Left lung (tissue), 4 donors: ENCODE measurements at regions not wholly inside any gene's neighbourhood (a gene's known extent, or its start where the extent isn't known, plus 50 kb on each side); places are given as distances from the start of the nearest gene placed in this dataset.
"Not testable (repeated sequence)": the region's sequence is repeated elsewhere in the genome, so short reads cannot be mapped to it uniquely, and the experiment has no call there.

Experiments
- ATAC-seq: fragments of 200-7000 bp; cut with Tn5 transposase; one replicate; pipeline ENCODE4 v1.9.1; 2020; ENCODE audit warnings: moderate library complexity
- DNase-seq, 4 donors: peaks; one replicate each; pipeline ENCODE4 v3.0.0-alpha.2; 2013 to 2020
- H3K27ac ChIP-seq, 2 donors: fragments of 200-600 bp; sonication (generic) in 1 of 2; one replicate each; pipeline versions ENCODE4 v1.5.0 to v1.8.0; 2020 to 2021
- H3K27me3 ChIP-seq, 2 donors: fragments of 200-600 bp; sonication (generic) in 1 of 2; one replicate each; pipeline versions ENCODE4 v1.5.0 to v1.8.0; 2020 to 2021
- H3K36me3 ChIP-seq, 2 donors: fragments of 200-600 bp; sonication (generic) in 1 of 2; one replicate each; pipeline versions ENCODE4 v1.5.0 to v1.8.0; 2020 to 2021
- H3K4me1 ChIP-seq, 2 donors: fragments of 200-600 bp; one replicate each; pipeline ENCODE4 v1.8.0; 2021
- H3K4me3 ChIP-seq, 2 donors: fragments of 200-600 bp; sonication (generic) in 1 of 2; one replicate each; pipeline versions ENCODE4 v1.5.0 to v1.8.0; 2020 to 2021; ENCODE audit warnings: mild to moderate bottlenecking in 1 of 2
- H3K9me3 ChIP-seq, 2 donors: fragments of 200-600 bp; sonication (generic) in 1 of 2; one replicate each; pipeline versions ENCODE4 v1.5.0 to v1.8.0; 2020 to 2021
- CTCF ChIP-seq, 2 donors: fragments of 200-600 bp; sonication (generic) in 1 of 2; IDR thresholded peaks; one replicate each; pipeline versions ENCODE4 v1.5.0 to v1.8.0; 2021; ENCODE audit warnings: antibody characterized with exemption in 2 of 2
- intact Hi-C, 2 donors: fragments of 100-400 bp; cut with DNase I; formaldehyde crosslinking; loops; one replicate each; pipeline versions ENCODE4 v1.11.2 to v1.14.2; 2022
- donor health status: DM: no; HTN: yes; CAD: no.
- donor health status: DM: no; HTN: no; CAD: no.

GRCh38 chr5:116862632-116863455, 288.2 kb upstream of the SEMA6A start:
- Histone ChIP-seq H3K4me1 (no peaks in the 10 kb centered on the region), H3K9me3 (no peaks in the 10 kb centered on the region), H3K27ac (no peak overlapping the region), H3K4me3 (no peak overlapping the region), H3K27me3 (peaks cover 0 to 6% of the 10 kb centered on the region in 2 donors), H3K36me3 (no peaks in the 10 kb centered on the region)
- intact Hi-C loops = no loop called here
- no peak for TF ChIP-seq CTCF (IDR thresholded peaks at IDR 0.05)
- ATAC-seq (no peak), DNase-seq (no peak)

- ATAC-seq (no peak), DNase-seq (no peak)
- Histone ChIP-seq H3K27ac (no peak overlapping the region), H3K27me3 (peaks cover 0 to 6% of the 10 kb centered on the region in 2 donors), H3K4me3 (no peak overlapping the region), H3K36me3 (no peaks in the 10 kb centered on the region), H3K4me1 (no peaks in the 10 kb centered on the region), H3K9me3 (no peaks in the 10 kb centered on the region)
- TF ChIP-seq CTCF (IDR thresholded peaks at IDR 0.05) = no peak
- intact Hi-C loops = no loop called here
Observed at GRCh38 chr5:116861666-116862065, 287.0 kb upstream of the SEMA6A start.

GRCh38 chr5:116861097-116861496, 286.5 kb upstream of the SEMA6A start:
- DNase-seq = no peak
- H3K27ac ChIP-seq = no peak overlapping the region
- intact Hi-C loops = no loop called here
- no peaks in the 10 kb centered on the region for H3K9me3 ChIP-seq
- no peaks in the 10 kb centered on the region for H3K4me1 ChIP-seq
- no peak for TF ChIP-seq CTCF (IDR thresholded peaks at IDR 0.05)
- ATAC-seq = no peak
- no peaks in the 10 kb centered on the region for H3K36me3 ChIP-seq
- no peak overlapping the region for H3K4me3 ChIP-seq
- peaks cover 0 to 6% of the 10 kb centered on the region in 2 donors for H3K27me3 ChIP-seq

GRCh38 chr5:116859666-116860320, 285.2 kb upstream of the SEMA6A start:
- no peak for DNase-seq
- Histone ChIP-seq H3K36me3 (no peaks in the 10 kb centered on the region), H3K9me3 (no peaks in the 10 kb centered on the region), H3K4me3 (no peak overlapping the region), H3K27ac (no peak overlapping the region), H3K27me3 (peaks cover 0 to 9% of the 10 kb centered on the region in 2 donors), H3K4me1 (no peaks in the 10 kb centered on the region)
- no peak for TF ChIP-seq CTCF (IDR thresholded peaks at IDR 0.05)
- intact Hi-C loops = no loop called here
- no peak for ATAC-seq

- no peaks in the 10 kb centered on the region for H3K9me3 ChIP-seq
- no peaks in the 10 kb centered on the region for H3K4me1 ChIP-seq
- ATAC-seq (no peak), DNase-seq (no peak)
- no peak for TF ChIP-seq CTCF (IDR thresholded peaks at IDR 0.05)
- H3K27me3 ChIP-seq = peaks cover 0 to 9% of the 10 kb centered on the region in 2 donors
- no peak overlapping the region for H3K27ac ChIP-seq
- intact Hi-C loops = no loop called here
- no peak overlapping the region for H3K4me3 ChIP-seq
- H3K36me3 ChIP-seq = no peaks in the 10 kb centered on the region
Observed at GRCh38 chr5:116858705-116859333, 284.2 kb upstream of the SEMA6A start.

GRCh38 chr5:116858020-116858419, 283.4 kb upstream of the SEMA6A start:
- H3K36me3 ChIP-seq, H3K4me3 ChIP-seq, ATAC-seq, H3K4me1 ChIP-seq, H3K27ac ChIP-seq, intact Hi-C loops, H3K9me3 ChIP-seq, H3K27me3 ChIP-seq, DNase-seq: not testable (repeated sequence)
